ENCODE measurements at regions not wholly inside any gene's neighbourhood (a gene's known extent, or its start where the extent isn't known, plus 50 kb on each side); places are given as distances from the start of the nearest gene placed in this dataset.

DNA sequence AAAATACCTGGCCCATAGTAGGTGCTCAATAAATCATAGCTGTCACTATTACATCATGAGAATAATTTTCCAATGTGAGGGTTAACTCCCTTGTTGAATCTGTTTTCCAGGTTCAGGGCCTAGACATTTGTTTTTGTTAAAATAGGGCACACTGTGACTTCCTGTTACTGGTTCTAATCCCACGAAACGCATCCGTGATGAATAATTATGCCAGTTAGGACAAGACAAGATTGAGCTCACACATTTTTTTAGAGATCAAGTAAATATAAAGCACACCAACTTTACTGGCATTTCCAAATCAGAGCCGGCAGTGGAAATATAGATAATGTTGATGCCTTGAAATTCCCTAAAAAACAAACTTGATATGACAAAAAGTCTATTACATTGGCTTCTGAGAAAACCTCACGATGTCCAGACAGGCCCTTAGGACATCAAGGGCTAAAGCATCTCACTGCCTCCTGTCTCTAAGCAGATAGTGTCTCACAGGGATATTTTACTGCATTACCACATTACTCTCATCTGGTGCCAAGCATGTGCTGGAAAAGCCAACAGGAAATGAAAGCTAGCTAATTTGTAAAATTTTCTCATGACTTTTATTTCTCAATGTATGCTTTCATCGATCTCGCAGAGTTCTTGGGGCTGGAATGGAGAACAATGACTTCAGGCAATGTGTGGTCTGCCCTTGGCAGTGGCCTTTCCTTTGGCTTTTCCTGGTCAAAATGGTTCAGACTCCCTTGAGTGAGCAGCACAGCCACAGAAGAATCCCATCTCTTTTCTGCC, 414.3 kb upstream of the PAPPA start:
- DNase-seq (ENCODE audit: low read depth in 6 of 9, low spot score in 9 of 9), result no peak
- H3K27me3 ChIP-seq (ENCODE audit: control insufficient read depth in 2 of 2, insufficient read depth in 1 of 2, low read length in 1 of 2), result no peaks in the 10 kb centered on the region
- H3K4me3 ChIP-seq (ENCODE audit: low read length in 2 of 2), result no peak overlapping the region
- no peak overlapping the region for H3K27ac ChIP-seq (ENCODE audit: low read depth in 1 of 2, low read length in 1 of 2)
- H3K36me3 ChIP-seq (ENCODE audit: control insufficient read depth in 2 of 2, insufficient read depth in 2 of 2, low read length in 1 of 2), result no peaks in the 10 kb centered on the region
- H3K4me1 ChIP-seq (ENCODE audit: control insufficient read depth in 2 of 2, insufficient read depth in 2 of 2, low read length in 2 of 2), result no peaks in the 10 kb centered on the region
- WGBS, result 91% methylated on average over 7 of the region's 7 CpGs
- H3K9me3 ChIP-seq (ENCODE audit: control insufficient read depth in 2 of 2, insufficient read depth in 1 of 2, low read length in 1 of 2), result no peaks in the 10 kb centered on the region

DNA sequence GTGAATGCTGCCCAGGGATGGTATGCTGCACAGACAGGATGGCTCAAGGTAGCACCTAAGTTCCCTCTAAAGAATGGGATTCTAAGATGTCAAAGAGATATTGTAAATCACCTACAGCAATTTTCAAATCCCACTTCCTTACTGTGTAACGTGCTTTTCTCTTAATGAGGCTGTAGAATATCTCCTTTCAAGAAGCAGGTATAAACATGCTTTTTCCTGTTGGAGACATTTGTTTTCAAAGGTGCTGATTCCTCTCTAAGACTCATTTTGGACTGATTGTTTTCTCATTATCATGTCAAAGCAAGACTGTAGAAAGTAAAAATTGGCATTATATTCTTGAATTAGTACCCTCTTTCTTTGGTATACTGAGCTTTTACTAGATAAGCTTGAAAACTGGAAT, 412.6 kb upstream of the PAPPA start:
- 49% methylated on average over 1 of the region's 1 CpG for WGBS
- Histone ChIP-seq H3K4me1 (ENCODE audit: control insufficient read depth in 2 of 2, insufficient read depth in 2 of 2, low read length in 2 of 2) (no peaks in the 10 kb centered on the region), H3K27me3 (ENCODE audit: control insufficient read depth in 2 of 2, insufficient read depth in 1 of 2, low read length in 1 of 2) (no peaks in the 10 kb centered on the region), H3K4me3 (ENCODE audit: low read length in 2 of 2) (no peak overlapping the region), H3K27ac (ENCODE audit: low read depth in 1 of 2, low read length in 1 of 2) (no peak overlapping the region), H3K36me3 (ENCODE audit: control insufficient read depth in 2 of 2, insufficient read depth in 2 of 2, low read length in 1 of 2) (no peaks in the 10 kb centered on the region), H3K9me3 (ENCODE audit: control insufficient read depth in 2 of 2, insufficient read depth in 1 of 2, low read length in 1 of 2) (no peaks in the 10 kb centered on the region)
- peak in 1 of 9 donors; percentile 1 for DNase-seq (ENCODE audit: low read depth in 6 of 9, low spot score in 9 of 9)

DNA sequence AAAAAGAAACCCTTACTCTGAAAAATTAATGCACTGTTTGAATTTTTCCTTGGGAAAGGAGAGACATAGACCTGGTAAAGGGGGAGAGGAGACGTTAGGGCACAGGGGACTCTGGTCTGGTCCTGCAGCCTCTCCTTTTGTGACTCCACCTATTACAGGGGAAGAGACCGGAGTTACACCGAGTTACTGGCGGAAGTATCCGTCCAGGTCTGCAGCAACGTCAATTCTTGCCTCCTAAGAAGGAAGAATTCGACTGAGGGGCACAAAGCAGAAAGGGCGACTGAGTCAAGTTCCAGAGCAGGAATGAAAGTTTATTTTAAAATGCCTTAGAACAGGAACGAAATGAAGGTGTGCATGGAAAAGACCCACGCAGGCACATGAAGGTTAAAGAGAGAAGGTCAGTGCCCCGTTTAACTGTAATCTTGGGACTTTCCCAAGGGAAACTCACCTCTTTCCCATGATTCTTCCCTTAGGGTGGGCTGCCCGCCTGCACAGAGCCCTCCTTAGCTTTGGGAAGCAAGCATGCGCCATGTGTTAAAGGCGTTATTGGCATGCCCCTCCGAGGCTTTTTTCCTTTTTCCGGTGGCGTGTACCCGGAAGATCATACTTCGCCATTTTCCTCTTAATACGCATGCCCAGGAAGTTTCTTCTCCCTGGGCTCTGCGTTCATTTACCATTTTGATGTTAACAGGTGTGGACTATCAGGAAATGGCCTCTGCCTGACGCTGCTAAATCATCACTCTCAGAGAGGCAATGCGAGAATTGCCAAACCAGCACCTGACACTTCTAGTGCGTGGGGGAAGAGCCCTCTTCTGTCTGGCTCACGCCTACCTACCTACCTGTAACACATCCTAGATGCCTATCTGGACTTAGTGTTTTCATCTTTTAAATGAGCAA, 409.6 kb upstream of the PAPPA start:
- H3K36me3 ChIP-seq (ENCODE audit: control insufficient read depth in 2 of 2, insufficient read depth in 2 of 2, low read length in 1 of 2), result no peaks in the 10 kb centered on the region
- H3K27ac ChIP-seq (ENCODE audit: low read depth in 1 of 2, low read length in 1 of 2), result no peak overlapping the region
- H3K27me3 ChIP-seq (ENCODE audit: control insufficient read depth in 2 of 2, insufficient read depth in 1 of 2, low read length in 1 of 2), result no peaks in the 10 kb centered on the region
- no peaks in the 10 kb centered on the region for H3K4me1 ChIP-seq (ENCODE audit: control insufficient read depth in 2 of 2, insufficient read depth in 2 of 2, low read length in 2 of 2)
- H3K9me3 ChIP-seq (ENCODE audit: control insufficient read depth in 2 of 2, insufficient read depth in 1 of 2, low read length in 1 of 2), result no peaks in the 10 kb centered on the region
- no peak for DNase-seq (ENCODE audit: low read depth in 6 of 9, low spot score in 9 of 9)
- H3K4me3 ChIP-seq (ENCODE audit: low read length in 2 of 2), result no peak overlapping the region
- WGBS, result 88% methylated on average over 25 of the region's 25 CpGs

DNA sequence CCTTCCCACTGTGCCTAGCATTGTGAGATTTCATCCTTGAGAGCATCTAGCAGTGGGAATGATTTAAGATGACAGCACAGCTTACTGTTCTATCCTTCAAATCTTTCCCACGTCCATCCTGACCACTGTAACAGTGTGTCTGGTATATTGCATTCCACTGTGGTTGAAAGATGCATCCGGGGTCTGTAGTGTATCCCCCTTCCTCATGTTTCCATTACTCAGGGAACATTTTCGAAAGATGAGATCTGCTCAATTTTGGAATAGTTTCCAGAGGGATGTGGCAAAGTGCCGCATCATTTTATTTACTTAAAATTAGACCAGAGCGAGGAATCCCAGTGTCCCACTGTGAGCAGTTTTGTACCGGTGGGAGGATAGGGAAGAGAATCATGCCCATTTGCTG, 407.1 kb upstream of the PAPPA start:
- H3K27me3 ChIP-seq (ENCODE audit: control insufficient read depth in 2 of 2, insufficient read depth in 1 of 2, low read length in 1 of 2), result no peaks in the 10 kb centered on the region
- no peak overlapping the region for H3K4me3 ChIP-seq (ENCODE audit: low read length in 2 of 2)
- no peaks in the 10 kb centered on the region for H3K9me3 ChIP-seq (ENCODE audit: control insufficient read depth in 2 of 2, insufficient read depth in 1 of 2, low read length in 1 of 2)
- no peaks in the 10 kb centered on the region for H3K4me1 ChIP-seq (ENCODE audit: control insufficient read depth in 2 of 2, insufficient read depth in 2 of 2, low read length in 2 of 2)
- no peak overlapping the region for H3K27ac ChIP-seq (ENCODE audit: low read depth in 1 of 2, low read length in 1 of 2)
- 87% methylated on average over 6 of the region's 6 CpGs for WGBS
- DNase-seq (ENCODE audit: low read depth in 6 of 9, low spot score in 9 of 9), result no peak
- no peaks in the 10 kb centered on the region for H3K36me3 ChIP-seq (ENCODE audit: control insufficient read depth in 2 of 2, insufficient read depth in 2 of 2, low read length in 1 of 2)

DNA sequence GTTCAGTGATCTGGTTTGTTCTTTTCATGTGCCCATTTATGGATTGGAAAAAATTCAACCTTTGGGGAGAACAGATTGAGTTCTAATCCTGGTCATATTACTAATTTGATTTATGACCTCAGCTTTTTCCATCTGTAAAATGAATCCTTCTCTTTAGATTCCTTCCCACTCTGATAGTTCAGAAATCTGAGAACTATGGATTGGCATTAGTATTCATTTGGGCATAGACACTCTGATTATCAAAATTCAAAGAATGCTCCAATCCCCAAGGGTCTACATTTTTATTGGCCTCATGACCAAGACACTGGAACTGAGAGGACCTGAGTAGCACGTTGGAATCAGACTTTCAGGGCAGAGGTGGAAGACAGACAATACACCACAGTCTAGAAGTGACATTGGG, 405.9 kb upstream of the PAPPA start:
- WGBS, result 71% methylated on average over 1 of the region's 1 CpG
- DNase-seq (ENCODE audit: low read depth in 6 of 9, low spot score in 9 of 9), result no peak

DNA sequence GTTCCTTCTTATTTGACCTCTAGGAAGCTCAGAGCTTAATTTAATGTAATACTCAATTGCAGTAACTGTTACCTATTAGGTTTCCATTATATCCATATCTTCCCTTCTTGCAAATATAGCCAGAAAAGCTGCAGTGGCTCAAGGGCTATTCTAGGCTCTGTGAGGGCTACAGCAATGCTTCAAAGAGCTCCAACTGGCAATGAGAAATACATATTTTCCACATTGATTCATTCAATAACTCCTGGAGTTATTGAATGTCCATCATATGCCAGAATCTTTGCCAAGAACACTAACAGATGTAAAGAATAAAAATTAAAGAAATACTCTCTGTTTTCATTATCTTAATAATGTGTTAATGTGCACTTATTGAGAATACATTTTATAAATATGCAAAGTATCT, 396.9 kb upstream of the PAPPA start:
- H3K27ac ChIP-seq (ENCODE audit: low read depth in 1 of 2, low read length in 1 of 2), result no peak overlapping the region
- no peak overlapping the region for H3K4me3 ChIP-seq (ENCODE audit: low read length in 2 of 2)
- no peaks in the 10 kb centered on the region for H3K4me1 ChIP-seq (ENCODE audit: control insufficient read depth in 2 of 2, insufficient read depth in 2 of 2, low read length in 2 of 2)
- no peak for DNase-seq (ENCODE audit: low read depth in 6 of 9, low spot score in 9 of 9)
- no peaks in the 10 kb centered on the region for H3K27me3 ChIP-seq (ENCODE audit: control insufficient read depth in 2 of 2, insufficient read depth in 1 of 2, low read length in 1 of 2)
- H3K9me3 ChIP-seq (ENCODE audit: control insufficient read depth in 2 of 2, insufficient read depth in 1 of 2, low read length in 1 of 2), result no peaks in the 10 kb centered on the region
- H3K36me3 ChIP-seq (ENCODE audit: control insufficient read depth in 2 of 2, insufficient read depth in 2 of 2, low read length in 1 of 2), result no peaks in the 10 kb centered on the region

More for the DNA sequence above, 405.9 kb upstream of the PAPPA start:
- Histone ChIP-seq H3K4me3 (ENCODE audit: low read length in 2 of 2) (no peak overlapping the region), H3K36me3 (ENCODE audit: control insufficient read depth in 2 of 2, insufficient read depth in 2 of 2, low read length in 1 of 2) (no peaks in the 10 kb centered on the region), H3K4me1 (ENCODE audit: control insufficient read depth in 2 of 2, insufficient read depth in 2 of 2, low read length in 2 of 2) (no peaks in the 10 kb centered on the region), H3K27ac (ENCODE audit: low read depth in 1 of 2, low read length in 1 of 2) (no peak overlapping the region), H3K27me3 (ENCODE audit: control insufficient read depth in 2 of 2, insufficient read depth in 1 of 2, low read length in 1 of 2) (no peaks in the 10 kb centered on the region), H3K9me3 (ENCODE audit: control insufficient read depth in 2 of 2, insufficient read depth in 1 of 2, low read length in 1 of 2) (no peaks in the 10 kb centered on the region)

DNA sequence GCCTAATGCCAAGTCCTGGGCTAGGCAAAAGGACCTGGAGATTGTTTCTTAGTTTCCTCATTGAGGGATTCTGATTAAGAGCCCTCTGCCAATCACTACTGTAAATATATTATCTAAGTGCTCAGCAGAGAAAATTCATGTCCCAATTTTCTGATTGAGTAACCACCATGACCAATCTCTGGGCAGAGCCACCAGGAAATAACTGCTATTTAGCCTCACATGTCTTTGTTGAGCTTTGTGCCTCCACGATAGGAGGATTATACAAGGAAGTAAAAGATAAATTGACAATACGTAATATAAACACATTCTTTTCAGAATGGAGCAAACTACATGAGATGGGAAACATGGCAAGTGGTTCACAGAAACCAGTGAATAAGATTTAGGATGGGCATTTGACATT, 396.1 kb upstream of the PAPPA start:
- Histone ChIP-seq H3K27ac (ENCODE audit: low read depth in 1 of 2, low read length in 1 of 2) (no peak overlapping the region), H3K4me1 (ENCODE audit: control insufficient read depth in 2 of 2, insufficient read depth in 2 of 2, low read length in 2 of 2) (no peaks in the 10 kb centered on the region), H3K36me3 (ENCODE audit: control insufficient read depth in 2 of 2, insufficient read depth in 2 of 2, low read length in 1 of 2) (no peaks in the 10 kb centered on the region), H3K4me3 (ENCODE audit: low read length in 2 of 2) (no peak overlapping the region), H3K9me3 (ENCODE audit: control insufficient read depth in 2 of 2, insufficient read depth in 1 of 2, low read length in 1 of 2) (no peaks in the 10 kb centered on the region), H3K27me3 (ENCODE audit: control insufficient read depth in 2 of 2, insufficient read depth in 1 of 2, low read length in 1 of 2) (no peaks in the 10 kb centered on the region)
- WGBS, result 92% methylated on average over 2 of the region's 2 CpGs
- DNase-seq (ENCODE audit: low read depth in 6 of 9, low spot score in 9 of 9), result no peak

DNA sequence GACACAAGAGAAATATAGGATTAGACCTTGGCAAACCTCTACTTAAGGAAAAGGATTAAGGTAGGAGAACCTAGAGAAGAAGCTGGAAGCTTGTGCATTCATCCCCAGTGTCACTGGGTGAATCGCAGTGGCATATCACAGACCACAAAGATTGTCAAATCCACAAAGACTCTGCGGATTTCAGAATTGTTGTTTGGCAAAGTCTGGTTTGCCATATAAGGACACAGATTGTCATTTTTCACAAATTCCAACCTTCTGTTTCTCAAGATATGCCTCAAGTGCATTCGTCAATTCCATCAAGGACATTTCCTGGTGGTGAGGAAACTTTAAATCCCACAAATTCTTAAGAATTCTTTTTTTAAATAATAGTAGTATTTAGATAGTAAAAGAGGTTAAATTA, 395.1 kb upstream of the PAPPA start:
- H3K27me3 ChIP-seq (ENCODE audit: control insufficient read depth in 2 of 2, insufficient read depth in 1 of 2, low read length in 1 of 2), result no peaks in the 10 kb centered on the region
- DNase-seq (ENCODE audit: low read depth in 6 of 9, low spot score in 9 of 9), result no peak
- H3K4me3 ChIP-seq (ENCODE audit: low read length in 2 of 2), result no peak overlapping the region
- H3K4me1 ChIP-seq (ENCODE audit: control insufficient read depth in 2 of 2, insufficient read depth in 2 of 2, low read length in 2 of 2), result no peaks in the 10 kb centered on the region
- no peaks in the 10 kb centered on the region for H3K9me3 ChIP-seq (ENCODE audit: control insufficient read depth in 2 of 2, insufficient read depth in 1 of 2, low read length in 1 of 2)
- H3K36me3 ChIP-seq (ENCODE audit: control insufficient read depth in 2 of 2, insufficient read depth in 2 of 2, low read length in 1 of 2), result no peaks in the 10 kb centered on the region
- no peak overlapping the region for H3K27ac ChIP-seq (ENCODE audit: low read depth in 1 of 2, low read length in 1 of 2)
- 74% methylated on average over 3 of the region's 3 CpGs for WGBS

DNA sequence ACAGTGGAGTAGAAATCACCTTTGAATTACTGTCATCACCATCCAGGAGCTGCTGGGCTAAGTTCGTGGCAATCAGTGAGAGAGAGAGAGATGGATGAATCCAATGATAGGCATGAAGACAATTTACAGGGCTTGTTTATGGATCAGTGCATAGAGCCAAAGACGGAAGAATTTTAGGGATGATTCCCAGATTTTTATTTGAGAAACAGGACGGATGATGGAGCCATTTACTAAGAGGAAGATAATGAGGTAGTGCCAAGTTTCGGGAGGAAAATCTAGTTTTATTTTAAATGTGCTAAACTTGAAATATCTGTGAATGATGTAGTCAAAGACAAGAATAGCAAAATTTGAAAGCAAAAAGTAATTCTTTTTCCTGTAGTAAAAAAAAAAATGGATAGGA, 394.2 kb upstream of the PAPPA start:
- Histone ChIP-seq H3K4me1 (ENCODE audit: control insufficient read depth in 2 of 2, insufficient read depth in 2 of 2, low read length in 2 of 2) (no peaks in the 10 kb centered on the region), H3K4me3 (ENCODE audit: low read length in 2 of 2) (no peak overlapping the region), H3K27ac (ENCODE audit: low read depth in 1 of 2, low read length in 1 of 2) (no peak overlapping the region), H3K9me3 (ENCODE audit: control insufficient read depth in 2 of 2, insufficient read depth in 1 of 2, low read length in 1 of 2) (no peaks in the 10 kb centered on the region), H3K27me3 (ENCODE audit: control insufficient read depth in 2 of 2, insufficient read depth in 1 of 2, low read length in 1 of 2) (no peaks in the 10 kb centered on the region), H3K36me3 (ENCODE audit: control insufficient read depth in 2 of 2, insufficient read depth in 2 of 2, low read length in 1 of 2) (no peaks in the 10 kb centered on the region)
- 86% methylated on average over 4 of the region's 4 CpGs for WGBS
- DNase-seq (ENCODE audit: low read depth in 6 of 9, low spot score in 9 of 9), result no peak
